ENCODE measurements at regions not wholly inside any gene's neighbourhood (a gene's known extent, or its start where the extent isn't known, plus 50 kb on each side); places are given as distances from the start of the nearest gene placed in this dataset.

- no peak for TF ChIP-seq CTCF (IDR thresholded peaks at IDR 0.05)
- no peak for TF ChIP-seq POLR2A (IDR thresholded peaks at IDR 0.05)
Observed at GRCh38 chr1:228810395-228810758, 75.1 kb downstream of the RHOU start.

All from Peyer's patch (tissue), 4 donors.